Gastrocnemius medialis (tissue), 4 donors: ENCODE measurements at regions not wholly inside any gene's neighbourhood (a gene's known extent, or its start where the extent isn't known, plus 50 kb on each side); places are given as distances from the start of the nearest gene placed in this dataset.

Source experiments
- POLR2A ChIP-seq, 2 donors: fragments of 450-650 bp; IDR thresholded peaks; one replicate each; pipeline ENCODE4 v1.6.1; 2017; ENCODE audit warnings: antibody characterized with exemption in 2 of 2, mild to moderate bottlenecking in 2 of 2, moderate library complexity in 2 of 2
- TF ChIP-seq, protein P1 (sequence below), 5 experiments: fragments of 450-650 bp in 3 of 5; fragments of 200-600 bp in 2 of 5; sonication (generic) in 2 of 5; IDR thresholded peaks in 4 of 5; conservative IDR thresholded peaks in 1 of 5; 1 replicate in 4 of 5; 2 replicates in 1 of 5; pipeline ENCODE4 v1.5.1; 2016 to 2019; ENCODE audit warnings: antibody characterized with exemption in 5 of 5, mild to moderate bottlenecking in 3 of 5, moderate library complexity in 3 of 5

- TF ChIP-seq, protein P1, sequence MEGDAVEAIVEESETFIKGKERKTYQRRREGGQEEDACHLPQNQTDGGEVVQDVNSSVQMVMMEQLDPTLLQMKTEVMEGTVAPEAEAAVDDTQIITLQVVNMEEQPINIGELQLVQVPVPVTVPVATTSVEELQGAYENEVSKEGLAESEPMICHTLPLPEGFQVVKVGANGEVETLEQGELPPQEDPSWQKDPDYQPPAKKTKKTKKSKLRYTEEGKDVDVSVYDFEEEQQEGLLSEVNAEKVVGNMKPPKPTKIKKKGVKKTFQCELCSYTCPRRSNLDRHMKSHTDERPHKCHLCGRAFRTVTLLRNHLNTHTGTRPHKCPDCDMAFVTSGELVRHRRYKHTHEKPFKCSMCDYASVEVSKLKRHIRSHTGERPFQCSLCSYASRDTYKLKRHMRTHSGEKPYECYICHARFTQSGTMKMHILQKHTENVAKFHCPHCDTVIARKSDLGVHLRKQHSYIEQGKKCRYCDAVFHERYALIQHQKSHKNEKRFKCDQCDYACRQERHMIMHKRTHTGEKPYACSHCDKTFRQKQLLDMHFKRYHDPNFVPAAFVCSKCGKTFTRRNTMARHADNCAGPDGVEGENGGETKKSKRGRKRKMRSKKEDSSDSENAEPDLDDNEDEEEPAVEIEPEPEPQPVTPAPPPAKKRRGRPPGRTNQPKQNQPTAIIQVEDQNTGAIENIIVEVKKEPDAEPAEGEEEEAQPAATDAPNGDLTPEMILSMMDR (IDR thresholded peaks at IDR 0.05 in 4 of 5, conservative IDR thresholded peaks at IDR 0.05 in 1 of 5) = no peak
- no peak for TF ChIP-seq POLR2A (IDR thresholded peaks at IDR 0.05)
These were observed 65.7 kb upstream of the ADA2 start for GRCh38 chr22:17284888-17285287.
